ENCODE measurements at regions not wholly inside any gene's neighbourhood (a gene's known extent, or its start where the extent isn't known, plus 50 kb on each side); places are given as distances from the start of the nearest gene placed in this dataset.

- TF ChIP-seq CTCF (IDR thresholded peaks at IDR 0.05) (no peak), POLR2A (IDR thresholded peaks at IDR 0.05) (no peak)
Observed at GRCh38 chr7:137091396-137091795, 222.9 kb downstream of the CHRM2 start.
